ENCODE measurements at regions not wholly inside any gene's neighbourhood (a gene's known extent, or its start where the extent isn't known, plus 50 kb on each side); places are given as distances from the start of the nearest gene placed in this dataset.

DNA sequence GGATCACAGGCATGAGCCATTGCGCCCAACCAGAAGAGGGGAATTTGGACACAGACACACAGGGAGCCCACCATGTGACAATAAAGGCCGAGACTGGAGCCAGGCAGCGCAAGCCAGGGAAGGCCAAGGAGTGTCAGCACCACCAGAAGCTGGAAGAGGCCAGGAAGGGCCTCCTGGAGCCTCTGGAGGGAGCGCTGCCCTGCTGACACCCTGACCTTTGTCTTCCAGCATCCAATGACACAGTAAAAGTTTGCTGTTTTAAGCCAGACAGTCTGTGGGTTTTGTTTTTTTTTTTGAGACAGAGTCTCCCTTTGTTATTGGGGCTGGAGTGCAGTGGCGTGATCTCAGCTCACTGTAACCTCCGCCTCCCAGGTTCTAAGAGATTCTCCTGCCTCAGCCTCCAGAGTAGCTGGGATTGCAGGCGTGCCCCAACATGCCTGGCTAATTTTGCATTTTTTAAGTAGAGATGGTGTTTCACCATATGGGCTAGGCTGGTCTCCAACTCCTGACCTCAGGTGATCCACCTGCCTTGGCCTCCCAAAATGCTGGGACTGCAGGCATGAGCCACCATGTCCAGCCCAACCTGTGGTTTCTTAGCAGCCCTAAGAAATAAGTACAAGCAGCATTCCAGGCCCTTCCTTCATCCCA, 215.8 kb downstream of the CTTN start:
- no peak for DNase-seq

DNA sequence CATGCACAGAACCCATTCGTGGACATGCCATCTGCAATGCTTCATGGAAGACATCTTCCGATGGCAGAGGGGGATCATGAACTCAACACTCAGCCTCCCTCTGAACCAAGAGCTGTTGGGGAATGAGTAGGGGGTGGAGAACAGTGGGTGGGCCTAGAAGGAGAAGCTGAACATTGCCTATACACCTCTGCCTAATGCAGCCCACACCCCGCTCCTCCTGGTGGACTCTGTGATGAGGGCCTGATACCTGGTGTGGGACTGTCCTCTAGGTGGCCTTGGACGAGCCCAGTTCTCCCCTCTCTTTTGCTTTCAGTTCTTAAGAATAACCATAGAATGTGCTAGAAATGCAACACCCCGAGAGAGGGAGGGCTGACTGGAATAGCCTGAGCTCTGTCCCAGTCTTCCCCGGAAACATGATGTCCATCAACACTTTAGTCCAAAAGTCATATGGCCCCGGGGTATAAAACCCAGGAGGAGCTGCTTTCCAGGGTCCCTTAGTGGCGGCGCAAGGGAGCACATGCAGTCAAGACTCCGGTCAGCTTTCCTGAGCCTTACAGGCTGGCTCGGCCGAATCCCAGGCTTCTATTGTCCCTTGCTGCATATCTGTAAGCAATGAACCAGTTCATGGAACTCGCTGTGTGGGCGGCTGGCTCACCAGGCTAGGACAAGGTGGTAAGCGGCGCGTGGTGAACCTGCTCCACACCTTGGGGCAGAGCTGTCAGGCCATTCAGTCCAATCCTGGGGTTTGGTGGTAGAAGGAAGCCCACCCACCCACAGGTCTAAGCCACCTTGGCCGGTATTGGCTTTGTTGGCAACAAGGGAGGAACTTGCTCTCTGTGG, 216.9 kb downstream of the CTTN start:
- no peak for DNase-seq

DNA sequence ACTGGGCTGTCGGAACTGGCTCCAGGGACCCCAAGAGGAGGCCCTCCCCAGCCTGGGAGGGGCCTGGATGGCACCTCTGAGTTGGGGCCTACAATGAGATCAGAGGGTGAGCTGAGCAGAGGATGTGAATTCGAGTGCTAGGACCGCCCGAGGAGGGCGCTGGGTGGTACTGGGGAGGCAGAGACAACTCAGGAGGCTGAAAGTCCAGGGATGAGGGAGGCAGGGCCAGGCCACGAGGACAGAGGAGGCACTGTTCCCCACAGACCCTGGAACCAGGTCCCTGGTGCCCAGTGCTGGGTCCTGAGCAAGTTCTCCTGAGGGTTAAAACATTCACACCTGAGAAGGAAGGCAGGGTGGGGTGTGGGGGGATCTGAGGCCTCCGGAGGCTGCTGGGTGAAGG, 218.0 kb downstream of the CTTN start:
- DNase-seq, result no peak

- no peak for DNase-seq
Measured at GRCh38 chr11:70616938-70617654, 218.8 kb downstream of the CTTN start.

DNA sequence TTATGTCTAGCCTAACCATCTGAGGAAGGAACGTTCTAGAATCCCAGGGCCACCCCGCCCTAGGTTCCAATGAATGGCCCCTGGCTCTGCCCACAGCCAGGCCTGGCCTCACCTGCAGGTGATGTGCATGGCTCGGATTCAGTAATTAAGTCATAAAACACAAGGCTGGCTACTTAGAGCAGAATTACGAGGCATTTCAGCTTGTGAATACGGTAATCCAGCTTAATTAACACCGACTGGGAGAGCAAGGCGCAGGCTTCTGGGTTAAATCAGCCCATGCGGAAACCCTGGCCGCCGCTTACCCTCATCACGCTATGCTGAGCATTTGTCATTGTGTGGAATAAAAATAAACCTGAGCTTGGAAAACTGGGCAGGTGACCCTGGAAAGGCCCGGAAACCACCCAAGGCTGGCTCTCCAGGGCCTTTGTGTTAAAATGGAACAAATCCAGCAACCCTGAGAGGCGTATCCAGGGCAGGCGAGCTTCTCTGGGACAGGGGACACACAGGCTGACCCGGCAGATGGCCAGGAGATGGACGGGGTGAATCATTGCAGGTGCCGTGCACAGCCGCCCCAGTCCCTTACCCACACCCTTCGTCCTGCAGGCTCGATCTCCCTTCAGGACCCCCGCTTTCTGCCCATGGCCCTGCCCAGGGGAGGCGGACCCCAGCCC, 220.2 kb downstream of the CTTN start:
- DNase-seq, result no peak

DNA sequence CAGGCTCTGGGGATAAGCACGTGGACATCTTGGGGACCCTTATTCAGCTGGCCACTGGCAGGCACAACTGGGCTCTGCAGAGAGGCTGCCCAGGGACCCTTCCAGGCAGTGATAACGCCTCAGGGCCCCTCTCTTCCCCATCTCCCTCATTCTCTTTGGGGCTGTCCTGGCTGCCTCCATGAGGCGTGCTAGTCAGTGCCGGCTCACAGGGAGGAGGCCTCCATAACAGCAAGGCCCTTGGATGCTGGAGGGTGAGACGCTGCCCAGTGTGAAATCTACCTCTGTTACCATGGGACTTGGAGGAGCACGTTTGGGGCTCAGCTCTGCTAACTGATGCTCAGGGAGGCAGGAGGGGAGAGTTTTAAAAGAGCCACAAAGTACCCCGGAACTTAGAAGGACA, 221.3 kb downstream of the CTTN start:
- DNase-seq, result no peak

DNA sequence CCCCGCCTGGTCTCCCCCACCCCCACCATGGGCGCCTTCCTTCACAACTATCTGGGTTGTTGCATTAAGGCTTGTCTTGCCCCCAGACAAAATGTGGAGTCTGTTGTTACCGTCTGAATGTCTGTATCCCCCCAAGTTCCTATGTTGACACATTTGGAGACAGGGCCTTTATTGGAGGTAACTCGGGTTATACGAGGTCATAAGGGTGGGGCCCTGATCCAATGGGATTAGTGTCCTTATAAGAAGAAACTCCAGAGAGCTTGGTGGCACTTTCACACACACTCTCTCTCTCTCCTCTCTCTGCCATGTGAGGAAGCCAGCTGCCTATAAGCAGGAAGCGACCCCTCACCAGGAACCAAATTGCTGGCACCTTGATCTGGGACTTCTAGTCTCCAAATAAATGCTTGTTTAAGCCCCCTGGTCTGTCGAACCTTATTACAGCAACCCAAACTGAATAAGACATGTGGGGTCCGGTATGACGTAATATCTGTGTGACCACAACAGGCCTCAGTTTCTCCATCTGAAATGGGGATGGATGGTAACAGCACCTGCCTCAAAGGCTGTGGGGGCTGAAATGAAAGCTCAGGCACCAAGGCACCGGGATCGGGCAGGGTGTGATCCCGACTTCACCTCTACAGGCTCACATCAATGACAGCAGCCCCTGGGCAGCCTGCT, 222.3 kb downstream of the CTTN start:
- DNase-seq, result no peak

- no peak for DNase-seq
Measured at GRCh38 chr11:70621241-70621640, 222.9 kb downstream of the CTTN start.

DNA sequence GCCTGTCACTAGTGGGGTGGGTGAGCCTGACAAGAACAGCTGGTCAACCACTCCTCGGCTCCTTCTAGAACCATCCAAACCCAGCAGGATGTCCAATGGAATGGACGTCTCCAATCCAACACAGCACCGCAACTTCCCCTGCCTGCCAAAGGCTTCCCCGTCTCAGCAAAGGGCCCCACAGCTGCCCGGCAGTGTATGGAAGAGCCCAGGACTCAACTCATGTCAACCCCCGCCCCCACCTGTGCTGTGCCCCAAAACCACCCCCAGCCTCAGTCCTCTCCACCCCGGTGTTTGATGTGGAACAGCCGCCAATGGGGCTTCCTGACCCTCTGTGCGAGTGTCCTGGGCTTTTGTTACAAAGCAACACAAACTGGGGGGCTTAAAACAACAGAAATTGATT, 223.8 kb downstream of the CTTN start:
- no peak for DNase-seq

- DNase-seq, result no peak
Measured at GRCh38 chr11:70623906-70624597, 225.7 kb downstream of the CTTN start.

DNA sequence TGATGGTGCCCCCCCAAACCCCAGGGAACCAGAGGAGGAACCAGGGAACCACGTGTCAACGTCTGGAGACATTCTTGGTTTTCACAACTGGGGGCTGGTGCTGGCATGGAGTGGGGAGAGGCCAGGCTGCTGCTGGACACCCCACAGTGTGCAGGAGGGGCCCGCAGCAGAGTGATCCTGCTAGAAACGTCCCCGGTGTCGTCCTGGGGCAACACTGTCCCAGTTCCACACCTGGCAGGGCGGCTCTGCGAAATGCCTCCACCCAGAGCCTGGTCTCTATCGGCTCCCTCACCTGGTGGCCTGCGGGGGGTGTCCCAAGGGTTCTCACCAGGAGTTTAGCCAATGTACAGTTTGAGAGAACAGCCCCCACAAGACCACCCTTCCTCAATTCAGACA, 226.3 kb downstream of the CTTN start:
- no peak for DNase-seq

GRCh38 chr11:70625051-70625450, 226.7 kb downstream of the CTTN start:
- DNase-seq, result no peak

- no peak for DNase-seq
Measured at GRCh38 chr11:70625582-70626518, 227.5 kb downstream of the CTTN start.

GRCh38 chr11:70627219-70627618, 228.9 kb downstream of the CTTN start:
- no peak for DNase-seq

- DNase-seq, result no peak
Measured at GRCh38 chr11:70628176-70628854, 230.0 kb downstream of the CTTN start.

GRCh38 chr11:70628855-70629844, 230.8 kb downstream of the CTTN start:
- DNase-seq, result no peak

GRCh38 chr11:70630068-70630467, 231.7 kb downstream of the CTTN start:
- no peak for DNase-seq

DNA sequence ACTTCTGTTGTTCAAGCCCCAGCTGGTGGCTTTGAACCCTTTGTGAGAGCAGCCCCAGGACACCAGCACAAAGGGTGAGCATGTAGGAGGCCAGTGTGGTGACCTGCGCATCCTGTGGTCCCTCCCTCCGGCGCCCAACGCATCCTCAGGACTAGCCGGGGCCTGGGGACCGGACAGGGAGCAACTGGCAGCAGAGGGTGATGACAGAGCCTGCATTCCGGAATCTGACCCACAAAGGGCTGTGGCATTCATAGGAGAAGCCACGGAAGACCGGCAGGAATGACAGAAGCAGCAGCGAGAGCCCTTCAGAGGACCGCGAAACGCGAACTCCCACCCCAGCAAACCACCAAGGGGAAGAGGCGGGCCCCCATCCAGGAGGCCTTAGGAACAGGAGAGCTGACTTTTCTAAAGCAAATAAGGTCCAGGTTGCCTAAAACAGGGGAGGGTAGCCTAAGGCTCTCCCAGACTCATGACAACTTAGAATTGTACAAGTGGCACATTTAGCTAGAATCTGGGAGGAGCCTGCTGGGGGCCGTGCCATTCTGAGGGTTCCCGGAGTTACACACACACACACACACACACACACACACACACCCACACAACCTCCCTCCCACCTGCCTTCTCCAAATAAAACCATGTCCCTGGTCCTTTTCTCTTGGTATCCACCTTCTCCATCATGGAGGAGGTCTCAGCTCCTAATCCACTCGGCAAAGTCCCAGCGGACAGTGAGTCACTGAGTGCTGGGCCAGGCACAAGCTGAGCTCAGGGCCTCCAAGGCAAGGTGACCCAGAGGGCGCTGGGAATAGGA, 232.7 kb downstream of the CTTN start:
- DNase-seq, result no peak

Data from CD4-positive, alpha-beta T cell treated with Interleukin-21 for 1 hour (primary cell).